ENCODE measurements at regions not wholly inside any gene's neighbourhood (a gene's known extent, or its start where the extent isn't known, plus 50 kb on each side); places are given as distances from the start of the nearest gene placed in this dataset.

- TF ChIP-seq CTCF (IDR thresholded peaks at IDR 0.05), result no peak
- no peak for TF ChIP-seq POLR2AphosphoS5 (IDR thresholded peaks at IDR 0.05)
- no peak for TF ChIP-seq POLR2A (IDR thresholded peaks at IDR 0.05)
- Histone ChIP-seq H3K4me3 (no peak overlapping the region), H3K27ac (no peak overlapping the region), H3K4me1 (no peaks in the 10 kb centered on the region), H3K9me3 (no peaks in the 10 kb centered on the region), H3K36me3 (no peaks in the 10 kb centered on the region), H3K27me3 (no peaks in the 10 kb centered on the region)
- no peak for DNase-seq (ENCODE audit: low spot score in 2 of 2)
- intact Hi-C loops (cut with DNase I; ENCODE audit: low total_unique reads), result no loop called here
Measured at GRCh38 chr20:57876163-57876562, 166.3 kb upstream of the PMEPA1 start.

- Histone ChIP-seq H3K9me3 (no peaks in the 10 kb centered on the region), H3K36me3 (no peaks in the 10 kb centered on the region), H3K4me1 (no peaks in the 10 kb centered on the region), H3K27me3 (no peaks in the 10 kb centered on the region), H3K4me3 (no peak overlapping the region), H3K27ac (no peak overlapping the region)
- no peak for DNase-seq (ENCODE audit: low spot score in 2 of 2)
- TF ChIP-seq POLR2A (IDR thresholded peaks at IDR 0.05) (no peak), POLR2AphosphoS5 (IDR thresholded peaks at IDR 0.05) (no peak), CTCF (IDR thresholded peaks at IDR 0.05) (no peak)
- intact Hi-C loops (cut with DNase I; ENCODE audit: low total_unique reads), result no loop called here
Measured at GRCh38 chr20:57874141-57874540, 164.3 kb upstream of the PMEPA1 start.

- no peak overlapping the region for H3K27ac ChIP-seq
- TF ChIP-seq POLR2A (IDR thresholded peaks at IDR 0.05), result no peak
- TF ChIP-seq CTCF (IDR thresholded peaks at IDR 0.05), result no peak
- no peak for TF ChIP-seq POLR2AphosphoS5 (IDR thresholded peaks at IDR 0.05)
- no peaks in the 10 kb centered on the region for H3K36me3 ChIP-seq
- DNase-seq (ENCODE audit: low spot score in 2 of 2), result no peak
- intact Hi-C loops (cut with DNase I; ENCODE audit: low total_unique reads), result no loop called here
- no peaks in the 10 kb centered on the region for H3K4me1 ChIP-seq
- no peaks in the 10 kb centered on the region for H3K9me3 ChIP-seq
- no peak overlapping the region for H3K4me3 ChIP-seq
- H3K27me3 ChIP-seq, result no peaks in the 10 kb centered on the region
Measured at GRCh38 chr20:57872816-57873409, 163.1 kb upstream of the PMEPA1 start.

- Histone ChIP-seq H3K27ac (no peak overlapping the region), H3K36me3 (no peaks in the 10 kb centered on the region), H3K27me3 (peaks cover 0 to 3% of the 10 kb centered on the region in 2 donors), H3K4me3 (no peak overlapping the region), H3K4me1 (no peaks in the 10 kb centered on the region), H3K9me3 (no peaks in the 10 kb centered on the region)
- intact Hi-C loops (cut with DNase I; ENCODE audit: low total_unique reads), result no loop called here
- no peak for DNase-seq (ENCODE audit: low spot score in 2 of 2)
- no peak for TF ChIP-seq POLR2AphosphoS5 (IDR thresholded peaks at IDR 0.05)
- TF ChIP-seq POLR2A (IDR thresholded peaks at IDR 0.05), result no peak
- TF ChIP-seq CTCF (IDR thresholded peaks at IDR 0.05), result no peak
Measured at GRCh38 chr20:57871237-57871632, 161.4 kb upstream of the PMEPA1 start.

GRCh38 chr20:57870597-57871236 is 160.9 kb upstream of the PMEPA1 start:
- Histone ChIP-seq H3K4me3 (no peak overlapping the region), H3K27me3 (peaks cover 0 to 3% of the 10 kb centered on the region in 2 donors), H3K27ac (no peak overlapping the region), H3K36me3 (no peaks in the 10 kb centered on the region), H3K4me1 (no peaks in the 10 kb centered on the region), H3K9me3 (no peaks in the 10 kb centered on the region)
- TF ChIP-seq POLR2A (IDR thresholded peaks at IDR 0.05) (no peak), POLR2AphosphoS5 (IDR thresholded peaks at IDR 0.05) (no peak), CTCF (IDR thresholded peaks at IDR 0.05) (no peak)
- intact Hi-C loops (cut with DNase I; ENCODE audit: low total_unique reads), result no loop called here
- no peak for DNase-seq (ENCODE audit: low spot score in 2 of 2)

Measured in breast epithelium (tissue), 4 donors.